Suprapubic skin (tissue), 4 donors: ENCODE measurements at regions not wholly inside any gene's neighbourhood (a gene's known extent, or its start where the extent isn't known, plus 50 kb on each side); places are given as distances from the start of the nearest gene placed in this dataset.

Experiments used
- DNase-seq, 2 donors: peaks; one replicate each; pipeline ENCODE4 v3.0.0-alpha.2; 2019; ENCODE audit warnings: low spot score in 2 of 2
- H3K27ac ChIP-seq: fragments of 200-600 bp; sonication (generic); one replicate; pipeline ENCODE4 v1.5.1; 2019
- H3K27me3 ChIP-seq: fragments of 200-600 bp; sonication (generic); one replicate; pipeline ENCODE4 v1.5.1; 2019
- H3K36me3 ChIP-seq: fragments of 200-600 bp; sonication (generic); one replicate; pipeline ENCODE4 v1.5.1; 2019
- H3K4me1 ChIP-seq: fragments of 200-600 bp; sonication (generic); one replicate; pipeline ENCODE4 v1.5.1; 2019
- H3K4me3 ChIP-seq: fragments of 200-600 bp; sonication (generic); one replicate; pipeline ENCODE4 v1.5.1; 2019; ENCODE audit warnings: mild to moderate bottlenecking
- H3K9me3 ChIP-seq: fragments of 200-600 bp; sonication (generic); one replicate; pipeline ENCODE4 v1.5.1; 2019
- CTCF ChIP-seq, 2 donors: fragments of 200-600 bp in 1 of 2; fragments of 450-650 bp in 1 of 2; sonication (generic) in 1 of 2; IDR thresholded peaks; one replicate each; pipeline ENCODE4 v1.5.1; 2016 to 2019; ENCODE audit warnings: antibody characterized with exemption in 2 of 2, mild to moderate bottlenecking in 1 of 2, moderate library complexity in 1 of 2
- EP300 ChIP-seq: sonication (generic); formaldehyde crosslinking; IDR thresholded peaks from one replicate; pipeline ENCODE4 v1.6.1; 2017; ENCODE audit warnings: antibody characterized with exemption
- POLR2A ChIP-seq, 2 donors: fragments of 450-650 bp; IDR thresholded peaks; one replicate each; pipeline ENCODE4 v1.6.1; 2017; ENCODE audit warnings: antibody characterized with exemption in 2 of 2, mild to moderate bottlenecking in 2 of 2, moderate library complexity in 2 of 2
- POLR2AphosphoS5 ChIP-seq, 3 donors: sonication (generic); formaldehyde crosslinking; IDR thresholded peaks; one replicate each; pipeline ENCODE4 v1.6.1; 2017; ENCODE audit warnings: antibody characterized with exemption in 3 of 3
- WGBS: methylation state at CpG from one replicate; pipeline ENCODE4 v1.1.5; 2018; 5-methylcytosine and 5-hydroxymethylcytosine counted together

- no peaks in the 10 kb centered on the region for H3K27me3 ChIP-seq
- peaks cover 8% of the 10 kb centered on the region for H3K4me1 ChIP-seq
- TF ChIP-seq CTCF (IDR thresholded peaks at IDR 0.05) (no peak), POLR2A (IDR thresholded peaks at IDR 0.05) (no peak), POLR2AphosphoS5 (IDR thresholded peaks at IDR 0.05) (no peak), EP300 (no peak)
- no peak for DNase-seq
- H3K27ac ChIP-seq = no peak overlapping the region
- no peaks in the 10 kb centered on the region for H3K36me3 ChIP-seq
- 43% methylated on average over 3 of the region's 3 CpGs for WGBS
- no peak overlapping the region for H3K4me3 ChIP-seq
- no peaks in the 10 kb centered on the region for H3K9me3 ChIP-seq
These were observed 97.9 kb downstream of the SOD2 start for GRCh38 chr6:159595173-159595572.

DNA sequence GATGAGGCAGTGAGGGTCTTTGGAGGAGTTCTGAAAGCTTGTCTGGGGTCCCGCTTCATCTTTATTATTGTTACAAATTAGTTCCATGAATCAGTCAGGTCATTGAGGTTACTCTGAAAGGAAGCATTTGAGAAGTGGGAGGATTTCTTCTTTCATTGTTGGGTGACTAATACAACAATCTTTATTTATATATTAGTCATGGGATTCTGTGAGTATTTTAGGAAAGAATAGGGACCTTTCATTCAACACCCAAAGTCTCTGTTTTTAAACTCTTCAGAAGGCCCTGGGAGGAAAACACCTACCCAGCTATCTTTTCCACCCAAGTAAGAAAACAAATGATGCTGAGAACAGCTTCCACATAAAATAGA, 98.3 kb downstream of the SOD2 start:
- no peak for DNase-seq
- WGBS = 29% methylated on average over 1 of the region's 1 CpG
- no peak overlapping the region for H3K27ac ChIP-seq
- no peaks in the 10 kb centered on the region for H3K27me3 ChIP-seq
- peaks cover 8% of the 10 kb centered on the region for H3K4me1 ChIP-seq
- TF ChIP-seq EP300 = no peak
- TF ChIP-seq POLR2AphosphoS5 (IDR thresholded peaks at IDR 0.05) = no peak
- TF ChIP-seq POLR2A (IDR thresholded peaks at IDR 0.05) = no peak
- no peak for TF ChIP-seq CTCF (IDR thresholded peaks at IDR 0.05)
- H3K4me3 ChIP-seq = no peak overlapping the region
- H3K36me3 ChIP-seq = no peaks in the 10 kb centered on the region
- no peaks in the 10 kb centered on the region for H3K9me3 ChIP-seq

- no peak for TF ChIP-seq CTCF (IDR thresholded peaks at IDR 0.05)
- TF ChIP-seq EP300 = no peak
- no peak for TF ChIP-seq POLR2AphosphoS5 (IDR thresholded peaks at IDR 0.05)
- Histone ChIP-seq H3K4me3 (no peak overlapping the region), H3K9me3 (no peaks in the 10 kb centered on the region), H3K4me1 (peaks cover 8% of the 10 kb centered on the region), H3K36me3 (no peaks in the 10 kb centered on the region), H3K27me3 (no peaks in the 10 kb centered on the region), H3K27ac (no peak overlapping the region)
- 75% methylated on average over 6 of the region's 7 CpGs for whole genome bisulfite sequencing
- DNase-seq = no peak
These were observed 98.8 kb downstream of the SOD2 start for GRCh38 chr6:159594106-159594749.

- no peak overlapping the region for H3K27ac ChIP-seq
- 81% methylated on average over 5 of the region's 5 CpGs for WGBS
- H3K36me3 ChIP-seq = no peaks in the 10 kb centered on the region
- H3K4me1 ChIP-seq = peaks cover 8% of the 10 kb centered on the region
- H3K4me3 ChIP-seq = no peak overlapping the region
- no peaks in the 10 kb centered on the region for H3K9me3 ChIP-seq
- DNase-seq = no peak
- no peak for TF ChIP-seq POLR2A (IDR thresholded peaks at IDR 0.05)
- no peak for TF ChIP-seq EP300
- no peak for TF ChIP-seq POLR2AphosphoS5 (IDR thresholded peaks at IDR 0.05)
- no peak for TF ChIP-seq CTCF (IDR thresholded peaks at IDR 0.05)
- H3K27me3 ChIP-seq = no peaks in the 10 kb centered on the region
These were observed 102.2 kb downstream of the SOD2 start for GRCh38 chr6:159590835-159591234.

GRCh38 chr6:159586684-159587083, 106.4 kb downstream of the SOD2 start:
- Histone ChIP-seq H3K36me3 (no peaks in the 10 kb centered on the region), H3K9me3 (no peaks in the 10 kb centered on the region), H3K4me1 (no peaks in the 10 kb centered on the region), H3K27ac (no peak overlapping the region), H3K4me3 (no peak overlapping the region), H3K27me3 (no peaks in the 10 kb centered on the region)
- DNase-seq = no peak
- no peak for TF ChIP-seq CTCF (IDR thresholded peaks at IDR 0.05)
- TF ChIP-seq EP300 = no peak
- no peak for TF ChIP-seq POLR2A (IDR thresholded peaks at IDR 0.05)
- TF ChIP-seq POLR2AphosphoS5 (IDR thresholded peaks at IDR 0.05) = no peak
- 98% methylated on average over 1 of the region's 1 CpG for WGBS
